HCT116 (cell line): ENCODE measurements at regions not wholly inside any gene's neighbourhood (a gene's known extent, or its start where the extent isn't known, plus 50 kb on each side); places are given as distances from the start of the nearest gene placed in this dataset.

ENCODE experiments used
- CEBPB ChIP-seq: IDR thresholded peaks from 2 replicates; pipeline ENCODE4 v1.6.1; 2012; ENCODE audit warnings: low read depth
- SIN3A ChIP-seq: IDR thresholded peaks from 2 replicates; pipeline ENCODE4 v1.6.1; 2012; ENCODE audit warnings: low read depth
- TF ChIP-seq, protein P1 (sequence below), 3 experiments: fragments of 200-600 bp in 1 of 3; sonication (generic) in 1 of 3; IDR thresholded peaks in 2 of 3; conservative IDR thresholded peaks in 1 of 3; 2 replicates each; pipeline ENCODE4 v1.5.1; 2012 to 2017; ENCODE audit warnings: low read depth in 2 of 3, low read length in 2 of 3, antibody characterized with exemption in 1 of 3, borderline replicate concordance in 1 of 3, control low read depth in 1 of 3, mild to moderate bottlenecking in 1 of 3, mixed read lengths in 1 of 3, mixed run types in 1 of 3, moderate library complexity in 1 of 3; ENCODE audit not compliant: insufficient read depth in 1 of 3
- TF ChIP-seq, protein P2 (sequence below): IDR thresholded peaks from 2 replicates; pipeline ENCODE4 v1.6.1; 2012

DNA sequence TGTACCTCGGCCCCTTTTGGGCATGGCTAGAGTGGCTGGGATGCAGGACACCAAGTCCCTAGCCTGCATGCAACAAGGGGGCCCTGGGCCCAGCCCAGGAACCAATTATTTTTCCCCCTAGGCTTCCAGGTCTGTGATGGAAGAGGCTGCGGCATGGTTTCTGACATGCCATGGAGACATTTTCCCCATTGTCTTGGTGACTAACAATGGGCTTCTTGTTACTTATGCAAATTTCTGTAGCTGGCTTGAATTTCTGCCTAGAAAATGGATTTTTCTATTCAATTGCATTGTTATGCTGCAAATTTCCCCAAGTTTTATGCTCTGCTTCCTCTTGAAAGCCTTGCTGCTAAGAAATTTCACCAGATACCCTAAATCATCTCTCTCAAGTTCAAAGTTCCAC is 1269.6 kb upstream of the CITED2 start:
- TF ChIP-seq, protein P1, sequence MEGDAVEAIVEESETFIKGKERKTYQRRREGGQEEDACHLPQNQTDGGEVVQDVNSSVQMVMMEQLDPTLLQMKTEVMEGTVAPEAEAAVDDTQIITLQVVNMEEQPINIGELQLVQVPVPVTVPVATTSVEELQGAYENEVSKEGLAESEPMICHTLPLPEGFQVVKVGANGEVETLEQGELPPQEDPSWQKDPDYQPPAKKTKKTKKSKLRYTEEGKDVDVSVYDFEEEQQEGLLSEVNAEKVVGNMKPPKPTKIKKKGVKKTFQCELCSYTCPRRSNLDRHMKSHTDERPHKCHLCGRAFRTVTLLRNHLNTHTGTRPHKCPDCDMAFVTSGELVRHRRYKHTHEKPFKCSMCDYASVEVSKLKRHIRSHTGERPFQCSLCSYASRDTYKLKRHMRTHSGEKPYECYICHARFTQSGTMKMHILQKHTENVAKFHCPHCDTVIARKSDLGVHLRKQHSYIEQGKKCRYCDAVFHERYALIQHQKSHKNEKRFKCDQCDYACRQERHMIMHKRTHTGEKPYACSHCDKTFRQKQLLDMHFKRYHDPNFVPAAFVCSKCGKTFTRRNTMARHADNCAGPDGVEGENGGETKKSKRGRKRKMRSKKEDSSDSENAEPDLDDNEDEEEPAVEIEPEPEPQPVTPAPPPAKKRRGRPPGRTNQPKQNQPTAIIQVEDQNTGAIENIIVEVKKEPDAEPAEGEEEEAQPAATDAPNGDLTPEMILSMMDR (IDR thresholded peaks at IDR 0.05 in 2 of 3, conservative IDR thresholded peaks at IDR 0.05 in 1 of 3; ENCODE audit: borderline replicate concordance in 1 of 3, insufficient read depth in 1 of 3, low read depth in 2 of 3, low read length in 2 of 3) = no peak
- TF ChIP-seq CEBPB (no peak), SIN3A (no peak)
- TF ChIP-seq, protein P2, sequence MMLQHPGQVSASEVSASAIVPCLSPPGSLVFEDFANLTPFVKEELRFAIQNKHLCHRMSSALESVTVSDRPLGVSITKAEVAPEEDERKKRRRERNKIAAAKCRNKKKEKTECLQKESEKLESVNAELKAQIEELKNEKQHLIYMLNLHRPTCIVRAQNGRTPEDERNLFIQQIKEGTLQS = no peak
